Nephron progenitor cell (in vitro differentiated cells): ENCODE measurements at regions not wholly inside any gene's neighbourhood (a gene's known extent, or its start where the extent isn't known, plus 50 kb on each side); places are given as distances from the start of the nearest gene placed in this dataset.

Experiments
- DNase-seq: peaks from one replicate; pipeline ENCODE4 v3.0.0; 2021
- H3K27ac Mint-ChIP-seq: 2 replicates; pipeline ENCODE4 v1.8.0; 2021; ENCODE audit warnings: mild to moderate bottlenecking, moderate library complexity, mixed read lengths
- H3K27me3 Mint-ChIP-seq: 2 replicates; pipeline ENCODE4 v1.8.0; 2021; ENCODE audit warnings: mild to moderate bottlenecking, low read depth, mixed read lengths; ENCODE audit not compliant: poor library complexity
- H3K36me3 Mint-ChIP-seq: 2 replicates; pipeline ENCODE4 v1.8.0; 2021; ENCODE audit warnings: low read depth, mixed read lengths
- H3K4me1 Mint-ChIP-seq: 2 replicates; pipeline ENCODE4 v1.8.0; 2021; ENCODE audit warnings: mixed read lengths
- H3K4me3 Mint-ChIP-seq: 2 replicates; pipeline ENCODE4 v1.8.0; 2021; ENCODE audit warnings: mild to moderate bottlenecking, moderate library complexity, mixed read lengths
- H3K9me3 Mint-ChIP-seq: 2 replicates; pipeline ENCODE4 v1.8.0; 2021; ENCODE audit warnings: mild to moderate bottlenecking, moderate library complexity, mixed read lengths
- CTCF ChIP-seq: fragments of 200-600 bp; sonication (generic); IDR thresholded peaks from 2 replicates; pipeline ENCODE4 v1.5.0; 2021; ENCODE audit warnings: antibody characterized with exemption

- peaks cover 18% of the 10 kb centered on the region for H3K4me1 Mint-ChIP-seq
- H3K36me3 Mint-ChIP-seq = no peaks in the 10 kb centered on the region
- peaks cover 9% of the 10 kb centered on the region for H3K27me3 Mint-ChIP-seq
- H3K9me3 Mint-ChIP-seq = no peaks in the 10 kb centered on the region
- H3K27ac Mint-ChIP-seq = no peak overlapping the region
- TF ChIP-seq CTCF = no peak
- DNase-seq = no peak
- H3K4me3 Mint-ChIP-seq = no peak overlapping the region
These were observed 140.3 kb downstream of the NEDD1 start for GRCh38 chr12:97047361-97047760.

- TF ChIP-seq CTCF = no peak
- Mint-ChIP-seq H3K9me3 (no peaks in the 10 kb centered on the region), H3K27me3 (peaks cover 10% of the 10 kb centered on the region), H3K4me3 (no peak overlapping the region), H3K27ac (peak overlapping the region; percentile 96), H3K36me3 (no peaks in the 10 kb centered on the region), H3K4me1 (peaks cover 18% of the 10 kb centered on the region)
- DNase-seq = no peak
These were observed 141.5 kb downstream of the NEDD1 start for GRCh38 chr12:97048421-97049035.

GRCh38 chr12:97050509-97050908 lies 143.5 kb downstream of the NEDD1 start:
- Mint-ChIP-seq H3K36me3 (no peaks in the 10 kb centered on the region), H3K4me1 (peaks cover 22% of the 10 kb centered on the region), H3K27ac (no peak overlapping the region), H3K4me3 (no peak overlapping the region), H3K9me3 (no peaks in the 10 kb centered on the region), H3K27me3 (peaks cover 12% of the 10 kb centered on the region)
- DNase-seq = no peak
- no peak for TF ChIP-seq CTCF

- Mint-ChIP-seq H3K9me3 (peaks cover 6% of the 10 kb centered on the region), H3K27ac (no peak overlapping the region), H3K4me3 (no peak overlapping the region), H3K36me3 (peaks cover 5% of the 10 kb centered on the region), H3K4me1 (peaks cover 22% of the 10 kb centered on the region), H3K27me3 (peaks cover 9% of the 10 kb centered on the region)
- DNase-seq = no peak
- TF ChIP-seq CTCF = no peak
These were observed 144.3 kb downstream of the NEDD1 start for GRCh38 chr12:97051341-97051740.

- Mint-ChIP-seq H3K4me1 (peaks cover 9% of the 10 kb centered on the region), H3K27ac (peak overlapping the region; percentile 9), H3K9me3 (peaks cover 13% of the 10 kb centered on the region), H3K27me3 (no peaks in the 10 kb centered on the region), H3K4me3 (no peak overlapping the region), H3K36me3 (peaks cover 11% of the 10 kb centered on the region)
- DNase-seq = no peak
- no peak for TF ChIP-seq CTCF
These were observed 154.1 kb downstream of the NEDD1 start for GRCh38 chr12:97061171-97061570.

- peaks cover 2% of the 10 kb centered on the region for H3K9me3 Mint-ChIP-seq
- TF ChIP-seq CTCF = no peak
- no peak overlapping the region for H3K27ac Mint-ChIP-seq
These were observed 156.4 kb downstream of the NEDD1 start for GRCh38 chr12:97063292-97063935.

More at GRCh38 chr12:97063292-97063935, 156.4 kb downstream of the NEDD1 start:
- Mint-ChIP-seq H3K4me3 (no peak overlapping the region), H3K4me1 (peaks cover 9% of the 10 kb centered on the region), H3K27me3 (peaks cover 3% of the 10 kb centered on the region), H3K36me3 (peaks cover under 1% of the 10 kb centered on the region)
- DNase-seq = no peak
